AG04450 (cell line): ENCODE measurements at regions not wholly inside any gene's neighbourhood (a gene's known extent, or its start where the extent isn't known, plus 50 kb on each side); places are given as distances from the start of the nearest gene placed in this dataset.

Source experiments
- CTCF ChIA-PET: fragments of 300-600, 350-600 bp; formaldehyde crosslinking; extraction: SDS; loops from one replicate; lab custom pipeline; 2022; ENCODE audit warnings: antibody characterized with exemption, inconsistent platforms; lab: Charles Lee
- POLR2A ChIA-PET: fragments of 350-600 bp; formaldehyde crosslinking; extraction: SDS; loops from one replicate; lab custom pipeline; 2021; ENCODE audit warnings: antibody characterized with exemption, inconsistent platforms; lab: Yijun Ruan, JAX
- DNase-seq: peaks from one replicate; pipeline ENCODE4 v3.0.0-alpha.2; 2011; ENCODE audit warnings: low read depth, low spot score
- H3K27ac ChIP-seq: one replicate; pipeline ENCODE4 v1.5.1; 2012; ENCODE audit warnings: low read depth, low read length, control low read depth
- H3K27me3 ChIP-seq: one replicate; pipeline ENCODE4 v1.6.0; 2012; ENCODE audit warnings: low read length; ENCODE audit not compliant: control insufficient read depth, insufficient read depth
- H3K4me3 ChIP-seq: 2 replicates; pipeline ENCODE4 v1.5.1; 2011; ENCODE audit warnings: mild to moderate bottlenecking, low read depth, low read length, control low read depth
- H3K9me3 ChIP-seq: 2 replicates; pipeline ENCODE4 v1.5.1; 2012; ENCODE audit warnings: low read length; ENCODE audit not compliant: control insufficient read depth, insufficient read depth
- CTCF ChIP-seq: IDR thresholded peaks from 2 replicates; pipeline ENCODE4 v1.5.1; 2011; ENCODE audit warnings: low read depth, low read length, control low read depth, inconsistent platforms

DNA sequence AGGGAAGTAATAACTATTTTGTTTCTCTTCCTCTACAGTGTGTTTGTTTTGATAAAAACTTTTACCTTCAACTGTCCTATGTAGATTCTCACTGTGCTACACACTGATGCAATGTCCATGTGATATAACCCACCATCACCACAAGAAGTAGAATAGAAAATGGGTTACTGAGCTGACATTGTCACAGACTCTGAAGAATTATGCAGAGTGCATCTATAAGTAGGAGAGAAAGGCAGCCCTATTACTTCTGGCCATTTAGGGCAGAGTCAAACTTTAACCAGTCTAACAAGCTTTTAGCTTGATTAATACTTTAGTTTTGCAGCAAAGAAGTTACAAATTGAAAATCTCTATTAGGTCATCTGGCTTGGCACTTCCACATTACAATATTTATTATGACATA, 354.0 kb upstream of the CDH8 start:
- CTCF ChIA-PET: no interaction called here
- TF ChIP-seq CTCF: no peak
- Histone ChIP-seq H3K27ac (no peak overlapping the region), H3K4me3 (no peak overlapping the region), H3K9me3 (peaks cover 27% of the 10 kb centered on the region), H3K27me3 (no peaks in the 10 kb centered on the region)
- DNase-seq: no peak
- POLR2A ChIA-PET: no interaction called here

- CTCF ChIA-PET: no interaction called here
- DNase-seq: no peak
- H3K9me3 ChIP-seq: peaks cover 11% of the 10 kb centered on the region
- H3K4me3 ChIP-seq: no peak overlapping the region
- no peaks in the 10 kb centered on the region for H3K27me3 ChIP-seq
- no peak for TF ChIP-seq CTCF
- POLR2A ChIA-PET: no interaction called here
- no peak overlapping the region for H3K27ac ChIP-seq
Observed at GRCh38 chr16:62386411-62386810, 350.2 kb upstream of the CDH8 start.

- ChIA-PET CTCF (no interaction called here), POLR2A (no interaction called here)
- Histone ChIP-seq H3K27ac (no peak overlapping the region), H3K4me3 (no peak overlapping the region), H3K27me3 (no peaks in the 10 kb centered on the region), H3K9me3 (peaks cover 11% of the 10 kb centered on the region)
- no peak for DNase-seq
- no peak for TF ChIP-seq CTCF
Observed at GRCh38 chr16:62383941-62384340, 347.7 kb upstream of the CDH8 start.

DNA sequence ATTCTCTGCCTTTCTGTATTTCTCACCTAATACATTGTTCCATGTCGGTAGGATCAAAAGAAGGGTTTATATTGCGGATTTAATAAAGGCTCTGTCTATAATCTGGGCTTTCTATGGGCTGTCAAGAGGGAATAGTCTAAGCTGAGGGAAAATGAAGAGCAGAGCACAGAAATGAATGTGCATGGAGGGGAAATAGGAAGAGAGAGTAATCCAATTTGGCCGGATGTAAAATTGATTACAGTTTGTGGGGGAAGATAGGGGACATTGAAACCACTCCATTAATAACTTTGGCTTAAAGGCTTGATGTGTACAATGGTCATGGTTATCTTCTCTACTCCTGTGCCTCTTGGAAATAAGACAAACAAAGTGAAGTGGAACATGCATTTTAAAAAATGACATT, 334.2 kb upstream of the CDH8 start:
- no peak for DNase-seq
- no peak for TF ChIP-seq CTCF
- ChIA-PET POLR2A (no interaction called here), CTCF (no interaction called here)
- Histone ChIP-seq H3K4me3 (no peak overlapping the region), H3K27ac (no peak overlapping the region), H3K27me3 (no peaks in the 10 kb centered on the region), H3K9me3 (no peaks in the 10 kb centered on the region; the same call in 1 of the 2 replicates)

GRCh38 chr16:62363501-62363900, 327.3 kb upstream of the CDH8 start:
- no peaks in the 10 kb centered on the region for H3K27me3 ChIP-seq
- CTCF ChIA-PET: no interaction called here
- H3K4me3 ChIP-seq: no peak overlapping the region
- peaks cover 7% of the 10 kb centered on the region for H3K9me3 ChIP-seq
- no peak for TF ChIP-seq CTCF
- no peak overlapping the region for H3K27ac ChIP-seq
- POLR2A ChIA-PET: no interaction called here
- DNase-seq: no peak
